ENCODE measurements at regions not wholly inside any gene's neighbourhood (a gene's known extent, or its start where the extent isn't known, plus 50 kb on each side); places are given as distances from the start of the nearest gene placed in this dataset.

GRCh38 chr5:42950116-42950455 lies 90.0 kb downstream of the ANXA2R start:
- peaks cover 60% of the 10 kb centered on the region for H3K9me3 ChIP-seq (ENCODE audit: insufficient read depth, low read depth)
- peaks cover 34% of the 10 kb centered on the region for H3K4me1 ChIP-seq (replicated peaks; ENCODE audit: insufficient read depth)
- ChIA-PET CTCF (interaction anchor here (0.6 to 1.9 kb wide), 6 partner anchors 37 to 171 kb away, joined by 3 to 8 read pairs (median 6); partner anchors contain the start of gene ZNF131), POLR2A (ENCODE audit: unreplicated experiment) (interaction anchor here (0.6 to 2.0 kb wide), 14 partner anchors 28 to 1085 kb away, joined by 3 to 23 read pairs (median 6); partner anchors contain the start of gene ANXA2R)
- H3K36me3 ChIP-seq (ENCODE audit: low read depth) = peaks cover 19% of the 10 kb centered on the region; the same call in 1 of the 2 replicates
- peaks cover 7% of the 10 kb centered on the region; the same call in 1 of the 2 replicates for H3K79me2 ChIP-seq (ENCODE audit: low read depth)
- TF ChIP-seq CTCF (conservative IDR thresholded peaks at IDR 0.05) = no peak
- no peak for TF ChIP-seq EZH2 (IDR thresholded peaks at IDR 0.05; ENCODE audit: low read depth)
- H3K27me3 ChIP-seq (ENCODE audit: insufficient read depth, low read depth) = no peaks in the 10 kb centered on the region
- BruUV-seq (replicated peaks) = no TSS peak
- DNase-seq = no peak
- H2AFZ ChIP-seq = peak overlapping the region; percentile 81
- H3K4me3 ChIP-seq = peak overlapping the region; percentile 55
- peaks cover 45% of the 10 kb centered on the region for H3F3A ChIP-seq (ENCODE audit: insufficient read depth, low read depth)
- H4K20me1 ChIP-seq (ENCODE audit: insufficient read depth) = no peaks in the 10 kb centered on the region
- H3K9me2 ChIP-seq (ENCODE audit: insufficient read depth) = no peaks in the 10 kb centered on the region
- peak overlapping the region; percentile 77 for H3K4me2 ChIP-seq
- intact Hi-C loops (cut with micrococcal nuclease; ENCODE audit: unreplicated experiment) = loop anchor here (1.0 to 5.0 kb wide), 12 partner anchors 19 to 477 kb away; partner anchors contain the start of gene HMGCS1
- H3K27ac ChIP-seq = peak overlapping the region; percentile 96

DNA sequence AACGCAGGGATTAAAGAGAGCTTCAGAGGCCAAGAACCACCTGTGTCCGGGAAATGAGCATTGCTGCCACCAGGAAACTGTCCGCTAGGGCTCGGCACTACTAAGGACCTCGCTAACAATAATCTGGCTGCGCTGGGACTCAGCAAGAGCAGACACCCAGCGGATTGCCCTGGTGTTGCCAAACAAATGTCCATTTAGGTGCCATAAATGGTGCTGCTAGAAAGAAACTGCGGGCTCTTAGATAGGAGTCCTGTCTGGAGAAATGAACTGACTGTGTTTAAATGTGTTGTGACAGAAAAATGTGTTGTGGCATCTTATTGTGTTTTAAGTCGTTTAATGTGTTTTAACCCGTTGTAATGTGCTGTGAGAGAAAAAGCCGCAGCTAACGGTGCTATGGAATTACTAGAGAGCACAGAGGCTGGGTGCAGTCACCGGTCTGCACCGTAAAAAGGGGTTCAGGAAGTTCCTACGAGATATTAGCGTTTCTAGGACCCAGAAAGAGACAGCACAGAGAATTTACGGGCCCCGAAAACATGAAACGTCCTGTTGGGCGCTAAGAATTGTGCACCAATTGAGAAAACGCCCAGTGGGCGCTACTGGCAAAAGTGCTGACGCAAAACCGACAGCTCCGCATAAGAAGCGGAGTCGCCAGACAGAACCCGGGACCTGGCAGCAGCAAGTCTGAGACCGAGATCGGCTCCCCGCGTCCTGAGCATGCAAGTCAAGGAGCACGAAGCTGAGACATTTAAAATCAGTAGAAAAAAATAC lies 90.6 kb downstream of the ANXA2R start:
- peak overlapping the region; percentile 55 for H3K4me3 ChIP-seq
- no peak for TF ChIP-seq CTCF (conservative IDR thresholded peaks at IDR 0.05)
- TF ChIP-seq EZH2 (IDR thresholded peaks at IDR 0.05; ENCODE audit: low read depth) = no peak
- H3F3A ChIP-seq (ENCODE audit: insufficient read depth, low read depth) = peaks cover 46% of the 10 kb centered on the region
- peak in 1 of 2 experiments; percentile 75 for DNase-seq
- no peaks in the 10 kb centered on the region for H4K20me1 ChIP-seq (ENCODE audit: insufficient read depth)
- H3K36me3 ChIP-seq (ENCODE audit: low read depth) = peaks cover 19% of the 10 kb centered on the region; the same call in 1 of the 2 replicates
- H2AFZ ChIP-seq = peak overlapping the region; percentile 81
- H3K9me2 ChIP-seq (ENCODE audit: insufficient read depth) = no peaks in the 10 kb centered on the region
- peaks cover 7% of the 10 kb centered on the region; the same call in 1 of the 2 replicates for H3K79me2 ChIP-seq (ENCODE audit: low read depth)
- BruUV-seq (replicated peaks) = TSS peak; percentile 53
- POLR2A ChIA-PET (ENCODE audit: unreplicated experiment) = interaction anchor here (0.6 to 2.0 kb wide), 9 partner anchors 58 to 1127 kb away, joined by 4 to 23 read pairs (median 9); no protein-coding TSS in a partner anchor
- no peaks in the 10 kb centered on the region for H3K27me3 ChIP-seq (ENCODE audit: insufficient read depth, low read depth)
- CTCF ChIA-PET = interaction anchor here (0.5 to 1.9 kb wide), 9 partner anchors 36 to 1133 kb away, joined by 3 to 8 read pairs (median 5); partner anchors contain the start of gene ZNF131
- H3K4me1 ChIP-seq (replicated peaks; ENCODE audit: insufficient read depth) = peaks cover 40% of the 10 kb centered on the region
- H3K27ac ChIP-seq = peak overlapping the region; percentile 96
- intact Hi-C loops (cut with micrococcal nuclease; ENCODE audit: unreplicated experiment) = loop anchor here (1.0 to 5.0 kb wide), 12 partner anchors 18 to 478 kb away; partner anchors contain the start of gene HMGCS1
- peaks cover 56% of the 10 kb centered on the region for H3K9me3 ChIP-seq (ENCODE audit: insufficient read depth, low read depth)
- peak overlapping the region; percentile 77 for H3K4me2 ChIP-seq

GRCh38 chr5:42948961-42949347 lies 91.2 kb downstream of the ANXA2R start:
- H3K9me2 ChIP-seq (ENCODE audit: insufficient read depth) = no peaks in the 10 kb centered on the region
- peak overlapping the region; percentile 81; the same call in 1 of the 2 replicates for H2AFZ ChIP-seq
- CTCF ChIA-PET = interaction anchor here (0.5 to 1.9 kb wide), 4 partner anchors 37 to 1133 kb away, joined by 3 to 8 read pairs (median 4); no protein-coding TSS in a partner anchor
- no peak for TF ChIP-seq CTCF (conservative IDR thresholded peaks at IDR 0.05)
- no peaks in the 10 kb centered on the region for H4K20me1 ChIP-seq (ENCODE audit: insufficient read depth)
- peak overlapping the region; percentile 55 for H3K4me3 ChIP-seq
- BruUV-seq (replicated peaks) = no TSS peak
- peaks cover 46% of the 10 kb centered on the region for H3F3A ChIP-seq (ENCODE audit: insufficient read depth, low read depth)
- DNase-seq = no peak
- H3K4me1 ChIP-seq (replicated peaks; ENCODE audit: insufficient read depth) = peaks cover 40% of the 10 kb centered on the region
- H3K79me2 ChIP-seq (ENCODE audit: low read depth) = peaks cover 7% of the 10 kb centered on the region; the same call in 1 of the 2 replicates
- intact Hi-C loops (cut with micrococcal nuclease; ENCODE audit: unreplicated experiment) = no loop called here
- peak overlapping the region; percentile 96 for H3K27ac ChIP-seq
- H3K27me3 ChIP-seq (ENCODE audit: insufficient read depth, low read depth) = no peaks in the 10 kb centered on the region
- peak overlapping the region; percentile 77 for H3K4me2 ChIP-seq
- H3K36me3 ChIP-seq (ENCODE audit: low read depth) = peaks cover 19% of the 10 kb centered on the region; the same call in 1 of the 2 replicates
- POLR2A ChIA-PET (ENCODE audit: unreplicated experiment) = interaction anchor here (0.6 to 2.0 kb wide), 4 partner anchors 60 to 1127 kb away, joined by 4 to 23 read pairs (median 6); no protein-coding TSS in a partner anchor
- H3K9me3 ChIP-seq (ENCODE audit: insufficient read depth, low read depth) = peaks cover 51% of the 10 kb centered on the region
